ENCODE measurements at regions not wholly inside any gene's neighbourhood (a gene's known extent, or its start where the extent isn't known, plus 50 kb on each side); places are given as distances from the start of the nearest gene placed in this dataset.
"Not testable (repeated sequence)": the region's sequence is repeated elsewhere in the genome, so short reads cannot be mapped to it uniquely, and the experiment has no call there.

DNA sequence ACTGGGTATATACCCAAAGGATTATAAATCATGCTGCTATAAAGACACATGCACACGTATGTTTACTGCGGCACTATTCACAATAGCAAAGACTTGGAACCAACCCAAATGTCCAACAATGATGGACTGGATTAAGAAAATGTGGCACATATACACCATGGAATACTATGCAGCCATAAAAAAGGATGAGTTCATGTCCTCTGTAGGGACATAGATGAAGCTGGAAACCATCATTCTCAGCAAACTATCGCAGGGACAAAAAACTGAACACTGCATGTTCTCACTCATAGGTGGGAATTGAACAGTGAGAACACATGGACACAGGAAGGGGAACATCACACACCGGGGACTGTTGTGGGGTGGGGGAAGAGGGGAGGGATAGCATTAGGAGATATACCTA, 1211.0 kb downstream of the FSCB start:
- TF ChIP-seq, protein P1, sequence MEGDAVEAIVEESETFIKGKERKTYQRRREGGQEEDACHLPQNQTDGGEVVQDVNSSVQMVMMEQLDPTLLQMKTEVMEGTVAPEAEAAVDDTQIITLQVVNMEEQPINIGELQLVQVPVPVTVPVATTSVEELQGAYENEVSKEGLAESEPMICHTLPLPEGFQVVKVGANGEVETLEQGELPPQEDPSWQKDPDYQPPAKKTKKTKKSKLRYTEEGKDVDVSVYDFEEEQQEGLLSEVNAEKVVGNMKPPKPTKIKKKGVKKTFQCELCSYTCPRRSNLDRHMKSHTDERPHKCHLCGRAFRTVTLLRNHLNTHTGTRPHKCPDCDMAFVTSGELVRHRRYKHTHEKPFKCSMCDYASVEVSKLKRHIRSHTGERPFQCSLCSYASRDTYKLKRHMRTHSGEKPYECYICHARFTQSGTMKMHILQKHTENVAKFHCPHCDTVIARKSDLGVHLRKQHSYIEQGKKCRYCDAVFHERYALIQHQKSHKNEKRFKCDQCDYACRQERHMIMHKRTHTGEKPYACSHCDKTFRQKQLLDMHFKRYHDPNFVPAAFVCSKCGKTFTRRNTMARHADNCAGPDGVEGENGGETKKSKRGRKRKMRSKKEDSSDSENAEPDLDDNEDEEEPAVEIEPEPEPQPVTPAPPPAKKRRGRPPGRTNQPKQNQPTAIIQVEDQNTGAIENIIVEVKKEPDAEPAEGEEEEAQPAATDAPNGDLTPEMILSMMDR (IDR thresholded peaks at IDR 0.05), result not testable (repeated sequence)
- TF ChIP-seq EZH2 (IDR thresholded peaks at IDR 0.05; ENCODE audit: borderline replicate concordance, insufficient read depth, low read depth, low read length, poor library complexity, severe bottlenecking), result not testable (repeated sequence)

Data from B cell (primary cell).